H9 (cell line): ENCODE measurements at regions not wholly inside any gene's neighbourhood (a gene's known extent, or its start where the extent isn't known, plus 50 kb on each side); places are given as distances from the start of the nearest gene placed in this dataset.

Experiments
- DNase-seq: peaks from one replicate; pipeline ENCODE4 v3.0.0-alpha.2; 2017
- H2AFZ ChIP-seq: one replicate; pipeline ENCODE4 v1.6.1; 2013; ENCODE audit warnings: mild to moderate bottlenecking, low read length, control low read depth, moderate library complexity
- H2AK5ac ChIP-seq: 2 replicates; pipeline ENCODE4 v1.6.1; 2013; ENCODE audit warnings: low read length, control low read depth, mixed read lengths; ENCODE audit not compliant: insufficient read length
- H2BK120ac ChIP-seq: one replicate; pipeline ENCODE4 v1.6.1; 2013; ENCODE audit warnings: low read depth, mild to moderate bottlenecking, low read length, control low read depth, inconsistent platforms; ENCODE audit not compliant: poor library complexity, severe bottlenecking
- H2BK12ac ChIP-seq: 2 replicates; pipeline ENCODE4 v1.6.1; 2013; ENCODE audit warnings: low read length, control low read depth, mixed read lengths, low read depth; ENCODE audit not compliant: insufficient read length
- H2BK15ac ChIP-seq: 2 replicates; pipeline ENCODE4 v1.6.1; 2013; ENCODE audit warnings: low read depth, low read length, control low read depth
- H2BK20ac ChIP-seq: one replicate; pipeline ENCODE4 v1.6.1; 2013; ENCODE audit warnings: low read depth, mild to moderate bottlenecking, low read length, control low read depth, inconsistent platforms; ENCODE audit not compliant: poor library complexity, severe bottlenecking
- H2BK5ac ChIP-seq: 2 replicates; pipeline ENCODE4 v1.6.1; 2013; ENCODE audit warnings: low read length, control low read depth, mixed read lengths; ENCODE audit not compliant: insufficient read length
- H3K14ac ChIP-seq: 2 replicates; pipeline ENCODE4 v1.6.1; 2013; ENCODE audit warnings: low read length, control low read depth; ENCODE audit not compliant: insufficient read depth
- H3K18ac ChIP-seq: 2 replicates; pipeline ENCODE4 v1.6.1; 2013; ENCODE audit warnings: low read depth, mild to moderate bottlenecking, mixed read lengths, low read length, control low read depth; ENCODE audit not compliant: insufficient read length
- H3K23ac ChIP-seq: 2 replicates; pipeline ENCODE4 v1.6.1; 2013; ENCODE audit warnings: low read length, control low read depth, mixed read lengths, low read depth; ENCODE audit not compliant: insufficient read length
- H3K23me2 ChIP-seq: 2 replicates; pipeline ENCODE4 v1.6.1; 2013; ENCODE audit warnings: low read depth, mild to moderate bottlenecking, mixed read lengths, low read length, control low read depth; ENCODE audit not compliant: insufficient read length, poor library complexity, severe bottlenecking
- H3K27ac ChIP-seq: 2 replicates; pipeline ENCODE4 v1.5.1; 2013; ENCODE audit warnings: low read length, control low read depth, mixed read lengths, low read depth; ENCODE audit not compliant: insufficient read length
- H3K27me3 ChIP-seq: 2 replicates; pipeline ENCODE4 v1.6.1; 2013; ENCODE audit warnings: low read length, control low read depth, inconsistent platforms; ENCODE audit not compliant: insufficient read depth
- H3K4ac ChIP-seq: 2 replicates; pipeline ENCODE4 v1.6.1; 2013; ENCODE audit warnings: low read depth, mild to moderate bottlenecking, control low read depth, inconsistent platforms, low read length, moderate library complexity
- H3K4me1 ChIP-seq: 2 replicates; pipeline ENCODE4 v1.6.1; 2013; ENCODE audit warnings: low read length, control low read depth, inconsistent platforms; ENCODE audit not compliant: insufficient read depth
- H3K4me2 ChIP-seq: 2 replicates; pipeline ENCODE4 v1.6.1; 2013; ENCODE audit warnings: low read length, control low read depth, mixed read lengths; ENCODE audit not compliant: insufficient read length, insufficient read depth
- H3K56ac ChIP-seq: 2 replicates; pipeline ENCODE4 v1.6.1; 2013; ENCODE audit warnings: low read depth, mild to moderate bottlenecking, mixed read lengths, low read length, control low read depth; ENCODE audit not compliant: insufficient read length
- H3K79me1 ChIP-seq: 2 replicates; pipeline ENCODE4 v1.6.1; 2013; ENCODE audit warnings: low read depth, mild to moderate bottlenecking, moderate library complexity, low read length, control low read depth, inconsistent platforms; ENCODE audit not compliant: insufficient read depth, poor library complexity, severe bottlenecking
- H3K79me2 ChIP-seq: 2 replicates; pipeline ENCODE4 v1.6.1; 2013; ENCODE audit warnings: low read length, control low read depth, inconsistent platforms; ENCODE audit not compliant: insufficient read depth
- H3K9ac ChIP-seq: 2 replicates; pipeline ENCODE4 v1.6.1; 2013; ENCODE audit warnings: low read length, control low read depth, mixed read lengths; ENCODE audit not compliant: insufficient read length; ENCODE audit errors: extremely low read depth
- H3K9me3 ChIP-seq: one replicate; pipeline ENCODE4 v1.6.1; 2013; ENCODE audit warnings: low read depth, low read length, inconsistent platforms; ENCODE audit not compliant: control insufficient read depth
- H3T11ph ChIP-seq: one replicate; pipeline ENCODE4 v1.6.1; 2013; ENCODE audit warnings: mild to moderate bottlenecking, low read length, control low read depth, inconsistent platforms
- H4K20me1 ChIP-seq: one replicate; pipeline ENCODE4 v1.6.1; 2013; ENCODE audit not compliant: control insufficient read depth, insufficient read length, insufficient read depth
- H4K5ac ChIP-seq: 2 replicates; pipeline ENCODE4 v1.6.1; 2013; ENCODE audit warnings: low read depth, mild to moderate bottlenecking, mixed read lengths, low read length, control low read depth; ENCODE audit not compliant: insufficient read length
- H4K8ac ChIP-seq: replicated peaks from 2 replicates; pipeline ENCODE4 v1.6.1; 2013; ENCODE audit warnings: low read length, control low read depth, mixed read lengths, low read depth; ENCODE audit not compliant: insufficient read length
- H4K91ac ChIP-seq: 2 replicates; pipeline ENCODE4 v1.6.1; 2013; ENCODE audit warnings: low read depth, mild to moderate bottlenecking, moderate library complexity, mixed read lengths, low read length, control low read depth; ENCODE audit not compliant: insufficient read length
- H3K27ac Mint-ChIP-seq, 3 experiments: 2 replicates in 2 of 3; 3 replicates in 1 of 3; pipeline ENCODE4 v1.8.0; 2020 to 2021; ENCODE audit warnings: mixed read lengths in 3 of 3, mild to moderate bottlenecking in 1 of 3, moderate library complexity in 1 of 3
- H3K27me3 Mint-ChIP-seq: 2 replicates; pipeline ENCODE4 v1.8.0; 2021; ENCODE audit warnings: low read depth, mild to moderate bottlenecking, moderate library complexity, mixed read lengths
- H3K36me3 Mint-ChIP-seq, 3 experiments: 2 replicates in 2 of 3; 3 replicates in 1 of 3; pipeline ENCODE4 v1.8.0; 2020 to 2021; ENCODE audit warnings: low read depth in 3 of 3, mixed read lengths in 3 of 3; ENCODE audit not compliant: insufficient read depth in 1 of 3
- H3K4me1 Mint-ChIP-seq, 2 experiments: 2 replicates each; pipeline ENCODE4 v1.8.0; 2020; ENCODE audit warnings: mixed read lengths in 2 of 2
- H3K4me3 Mint-ChIP-seq, 2 experiments: 2 replicates in 1 of 2; 3 replicates in 1 of 2; pipeline ENCODE4 v1.8.0; 2020 to 2021; ENCODE audit warnings: mild to moderate bottlenecking in 2 of 2, mixed read lengths in 2 of 2, moderate library complexity in 1 of 2
- H3K9me3 Mint-ChIP-seq, 2 experiments: 2 replicates in 1 of 2; 3 replicates in 1 of 2; pipeline ENCODE4 v1.8.0; 2020; ENCODE audit warnings: mild to moderate bottlenecking in 2 of 2, mixed read lengths in 2 of 2, moderate library complexity in 1 of 2
- CTCF ChIP-seq: fragments of 200-600 bp; sonication (generic); conservative IDR thresholded peaks from 3 replicates; pipeline ENCODE4 v1.8.0; 2021; ENCODE audit warnings: antibody characterized with exemption, mild to moderate bottlenecking
- WGBS: extraction: QIAGEN DNeasy Blood & Tissue Kit; methylation state at CpG from one replicate; pipeline ENCODE4 v1.1.7; 2013; ENCODE audit warnings: missing lambda C conversion rate, low lambda C conversion rate, mixed read lengths; ENCODE audit not compliant: insufficient read length; ENCODE audit errors: extremely low coverage; 5-methylcytosine and 5-hydroxymethylcytosine counted together

GRCh38 chr4:114512595-114513295, 85.9 kb upstream of the UGT8 start:
- WGBS = no CpG with 5 or more reads among the region's 3 CpGs

More at GRCh38 chr4:114512595-114513295, 85.9 kb upstream of the UGT8 start:
- no peaks in the 10 kb centered on the region for H3K23me2 ChIP-seq
- no peak overlapping the region for H3K14ac ChIP-seq
- no peak overlapping the region for H2AFZ ChIP-seq
- H4K20me1 ChIP-seq = no peaks in the 10 kb centered on the region
- H4K5ac ChIP-seq = no peak overlapping the region
- H3K56ac ChIP-seq = no peak overlapping the region
- H3K4me3 Mint-ChIP-seq = no peak overlapping the region
- H3K79me1 ChIP-seq = no peaks in the 10 kb centered on the region
- H3K27me3 Mint-ChIP-seq = no peaks in the 10 kb centered on the region; the same call in 1 of the 2 replicates
- H3T11ph ChIP-seq = no peak overlapping the region
- H2BK5ac ChIP-seq = no peak overlapping the region
- H3K4me2 ChIP-seq = no peak overlapping the region
- no peak overlapping the region for H4K91ac ChIP-seq
- no peak overlapping the region for H3K27ac ChIP-seq
- no peaks in the 10 kb centered on the region for H3K4me1 ChIP-seq
- no peak overlapping the region for H3K18ac ChIP-seq
- H3K27me3 ChIP-seq = no peaks in the 10 kb centered on the region
- H3K9me3 Mint-ChIP-seq = peaks cover 8 to 10% of the 10 kb centered on the region in 2 experiments; a peak in 4 of 5 replicates
- no peak overlapping the region for H3K9ac ChIP-seq
- H3K36me3 Mint-ChIP-seq = peaks cover 5 to 6% (median 6%) of the 10 kb centered on the region in 3 experiments; a peak in 6 of 7 replicates
- no peak overlapping the region for H2BK20ac ChIP-seq
- no peak overlapping the region for H2BK120ac ChIP-seq
- H2AK5ac ChIP-seq = no peak overlapping the region
- H3K9me3 ChIP-seq = no peaks in the 10 kb centered on the region
- no peaks in the 10 kb centered on the region for H3K79me2 ChIP-seq
- H2BK15ac ChIP-seq = no peak overlapping the region
- peaks cover 8 to 11% of the 10 kb centered on the region in 2 experiments for H3K4me1 Mint-ChIP-seq
- no peak overlapping the region for H2BK12ac ChIP-seq
- TF ChIP-seq CTCF = no peak
- no peak overlapping the region for H3K4ac ChIP-seq
- no peak overlapping the region for H4K8ac ChIP-seq
- no peak overlapping the region for H3K23ac ChIP-seq
- no peak for DNase-seq
- H3K27ac Mint-ChIP-seq = no peak overlapping the region
